DOHH2 (cell line): ENCODE measurements at regions not wholly inside any gene's neighbourhood (a gene's known extent, or its start where the extent isn't known, plus 50 kb on each side); places are given as distances from the start of the nearest gene placed in this dataset.

ENCODE experiments used
- H3F3A ChIP-seq: fragments of 200-600 bp; sonication (generic), shearing (Covaris generic); 2 replicates; pipeline ENCODE4 v1.6.0; 2016; ENCODE audit warnings: antibody characterized with exemption, mild to moderate bottlenecking; ENCODE audit not compliant: control insufficient read depth, insufficient read depth
- H3K27ac ChIP-seq: fragments of 200-600 bp; sonication (generic); 2 replicates; pipeline ENCODE4 v1.5.1; 2014; ENCODE audit warnings: low read depth, mild to moderate bottlenecking, low read length, moderate library complexity
- H3K27me3 ChIP-seq: fragments of 200-600 bp; sonication (generic); 2 replicates; pipeline ENCODE4 v1.6.1; 2014; ENCODE audit warnings: mild to moderate bottlenecking, low read length, mixed read lengths; ENCODE audit not compliant: control insufficient read depth
- H3K36me3 ChIP-seq: fragments of 200-600 bp; sonication (generic); 2 replicates; pipeline ENCODE4 v1.6.1; 2014; ENCODE audit warnings: mild to moderate bottlenecking, low read length, moderate library complexity, mixed read lengths; ENCODE audit not compliant: control insufficient read depth
- H3K4me1 ChIP-seq: fragments of 200-600 bp; sonication (generic); 2 replicates; pipeline ENCODE4 v1.6.1; 2014; ENCODE audit warnings: mild to moderate bottlenecking, low read length, mixed read lengths; ENCODE audit not compliant: control insufficient read depth
- H3K4me2 ChIP-seq: fragments of 200-600 bp; sonication (generic); 2 replicates; pipeline ENCODE4 v1.6.0; 2014; ENCODE audit warnings: mild to moderate bottlenecking, low read length, moderate library complexity
- H3K4me3 ChIP-seq: fragments of 200-600 bp; sonication (generic); 2 replicates; pipeline ENCODE4 v1.5.1; 2014; ENCODE audit warnings: mild to moderate bottlenecking, low read length, mixed read lengths
- H3K79me2 ChIP-seq: fragments of 200-600 bp; sonication (generic); 2 replicates; pipeline ENCODE4 v1.6.1; 2014; ENCODE audit warnings: mild to moderate bottlenecking, low read length, mixed read lengths; ENCODE audit not compliant: control insufficient read depth
- H3K9me2 ChIP-seq: fragments of 200-600 bp; sonication (generic); replicated peaks from 2 replicates; pipeline ENCODE4 v1.6.1; 2014; ENCODE audit warnings: mild to moderate bottlenecking, low read length, mixed read lengths; ENCODE audit not compliant: control insufficient read depth
- H3K9me3 ChIP-seq: fragments of 200-600 bp; sonication (generic); 2 replicates; pipeline ENCODE4 v1.6.1; 2014; ENCODE audit warnings: antibody characterized with exemption, low read length, mixed read lengths; ENCODE audit not compliant: control insufficient read depth, insufficient read depth
- H4K20me1 ChIP-seq: fragments of 200-600 bp; sonication (generic); 2 replicates; pipeline ENCODE4 v1.6.0; 2014; ENCODE audit warnings: low read depth, mild to moderate bottlenecking, antibody characterized with exemption, low read length, moderate library complexity; ENCODE audit not compliant: control insufficient read depth, insufficient read depth
- EZH2phosphoT487 ChIP-seq: fragments of 200-600 bp; sonication (generic); IDR thresholded peaks from 2 replicates; pipeline ENCODE4 v1.6.1; 2017; ENCODE audit warnings: borderline replicate concordance, mild to moderate bottlenecking, antibody characterized with exemption, low read length, moderate library complexity, mixed read lengths
- TF ChIP-seq, protein P1 (sequence below): fragments of 200-600 bp; sonication (generic); IDR thresholded peaks from one replicate; pipeline ENCODE4 v1.5.1; 2014; ENCODE audit warnings: antibody characterized with exemption, mild to moderate bottlenecking, low read depth, low read length; ENCODE audit not compliant: poor library complexity, severe bottlenecking

DNA sequence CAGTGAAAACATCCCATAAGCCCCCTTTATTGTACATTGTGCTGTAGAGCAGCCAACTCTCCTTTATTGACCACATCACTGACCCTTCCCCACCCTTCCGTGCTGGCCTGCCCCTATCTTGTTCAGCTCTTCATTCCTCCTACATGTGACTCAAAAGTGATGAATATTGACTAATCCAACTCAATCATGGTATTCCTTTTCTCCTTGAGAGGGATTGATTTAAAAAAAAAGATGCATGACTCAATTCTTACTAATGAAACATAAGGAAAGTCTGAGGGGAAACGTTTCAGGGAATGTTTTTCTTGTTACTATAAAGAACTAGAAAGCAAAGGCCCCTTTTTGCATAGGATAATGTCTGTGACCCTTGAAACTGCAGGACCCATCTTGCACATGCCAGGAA, 125.2 kb upstream of the SOX9 start:
- Histone ChIP-seq H3K9me2 (no peaks in the 10 kb centered on the region), H3K27ac (no peak overlapping the region)
- TF ChIP-seq, protein P1, sequence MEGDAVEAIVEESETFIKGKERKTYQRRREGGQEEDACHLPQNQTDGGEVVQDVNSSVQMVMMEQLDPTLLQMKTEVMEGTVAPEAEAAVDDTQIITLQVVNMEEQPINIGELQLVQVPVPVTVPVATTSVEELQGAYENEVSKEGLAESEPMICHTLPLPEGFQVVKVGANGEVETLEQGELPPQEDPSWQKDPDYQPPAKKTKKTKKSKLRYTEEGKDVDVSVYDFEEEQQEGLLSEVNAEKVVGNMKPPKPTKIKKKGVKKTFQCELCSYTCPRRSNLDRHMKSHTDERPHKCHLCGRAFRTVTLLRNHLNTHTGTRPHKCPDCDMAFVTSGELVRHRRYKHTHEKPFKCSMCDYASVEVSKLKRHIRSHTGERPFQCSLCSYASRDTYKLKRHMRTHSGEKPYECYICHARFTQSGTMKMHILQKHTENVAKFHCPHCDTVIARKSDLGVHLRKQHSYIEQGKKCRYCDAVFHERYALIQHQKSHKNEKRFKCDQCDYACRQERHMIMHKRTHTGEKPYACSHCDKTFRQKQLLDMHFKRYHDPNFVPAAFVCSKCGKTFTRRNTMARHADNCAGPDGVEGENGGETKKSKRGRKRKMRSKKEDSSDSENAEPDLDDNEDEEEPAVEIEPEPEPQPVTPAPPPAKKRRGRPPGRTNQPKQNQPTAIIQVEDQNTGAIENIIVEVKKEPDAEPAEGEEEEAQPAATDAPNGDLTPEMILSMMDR: no peak
- no peak for TF ChIP-seq EZH2phosphoT487

DNA sequence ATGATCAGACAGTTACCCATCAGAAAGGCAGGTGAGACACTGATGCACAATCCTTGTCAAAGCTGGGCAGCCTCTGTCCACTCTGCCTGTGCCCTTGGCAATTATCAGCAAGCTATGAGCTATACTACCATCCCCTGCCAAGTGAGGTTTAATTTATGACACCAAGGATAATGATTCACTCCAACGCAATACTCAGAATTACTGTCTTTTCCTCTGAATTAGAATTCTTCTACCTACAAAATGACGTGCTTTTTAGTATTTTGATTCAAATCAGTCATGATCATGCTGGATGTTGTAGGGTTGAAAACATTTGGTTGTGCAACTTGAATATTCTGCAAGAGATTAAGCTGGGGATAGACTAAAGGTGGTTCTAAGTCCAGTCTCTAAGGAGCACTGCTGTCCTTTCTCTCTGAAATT, 116.8 kb upstream of the SOX9 start:
- Histone ChIP-seq H3K9me3 (no peaks in the 10 kb centered on the region), H3F3A (no peaks in the 10 kb centered on the region), H3K36me3 (no peaks in the 10 kb centered on the region), H3K4me3 (no peak overlapping the region), H3K9me2 (no peaks in the 10 kb centered on the region), H3K4me1 (peaks cover 9% of the 10 kb centered on the region; the same call in 1 of the 2 replicates), H4K20me1 (no peaks in the 10 kb centered on the region), H3K27me3 (no peaks in the 10 kb centered on the region), H3K79me2 (no peaks in the 10 kb centered on the region), H3K27ac (no peak overlapping the region), H3K4me2 (no peak overlapping the region)
- TF ChIP-seq, protein P1: no peak
- no peak for TF ChIP-seq EZH2phosphoT487

More for the DNA sequence above, 125.2 kb upstream of the SOX9 start:
- no peaks in the 10 kb centered on the region for H3K4me1 ChIP-seq
- H3K27me3 ChIP-seq: no peaks in the 10 kb centered on the region
- H3K4me3 ChIP-seq: no peak overlapping the region
- H3K36me3 ChIP-seq: no peaks in the 10 kb centered on the region
- H3K4me2 ChIP-seq: no peak overlapping the region
- H3K9me3 ChIP-seq: no peaks in the 10 kb centered on the region
- no peaks in the 10 kb centered on the region for H3K79me2 ChIP-seq
- no peaks in the 10 kb centered on the region for H4K20me1 ChIP-seq
- no peaks in the 10 kb centered on the region for H3F3A ChIP-seq

DNA sequence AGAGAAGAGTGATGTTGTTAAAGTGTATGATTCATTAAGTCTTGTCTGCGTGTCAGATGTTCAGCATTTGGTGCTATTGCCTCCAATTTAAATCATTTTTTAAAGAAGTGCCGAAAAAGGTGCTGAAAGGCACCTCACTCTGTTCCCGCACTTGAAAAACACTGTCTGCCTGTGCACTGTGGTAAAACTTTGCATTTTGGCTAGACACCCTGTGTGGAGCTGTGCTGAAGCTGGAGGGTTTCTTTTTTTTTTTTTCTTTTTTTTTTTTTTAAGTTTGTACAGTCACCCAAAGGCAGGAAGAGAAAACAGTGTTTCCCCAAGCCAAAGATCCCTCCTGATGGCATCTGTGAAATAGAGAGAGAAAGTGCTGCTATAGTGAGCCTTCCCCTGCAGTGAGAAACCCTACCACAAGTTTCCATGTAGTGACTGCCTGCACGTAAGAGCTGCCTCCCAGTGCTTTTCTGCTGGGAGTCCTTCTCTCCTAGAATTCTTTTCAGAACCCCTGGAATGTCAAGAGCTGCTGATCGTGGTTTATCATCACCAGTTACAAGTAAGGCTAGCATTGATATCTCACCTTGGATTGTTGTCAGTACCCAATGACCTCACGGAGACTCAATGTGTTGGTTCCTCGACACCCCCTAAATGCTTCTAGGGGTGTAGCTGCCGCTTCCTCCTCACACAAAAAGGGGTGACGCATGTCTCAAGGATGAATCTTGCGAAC, 116.0 kb upstream of the SOX9 start:
- Histone ChIP-seq H3K27ac (no peak overlapping the region), H3F3A (no peaks in the 10 kb centered on the region), H3K27me3 (no peaks in the 10 kb centered on the region), H3K4me1 (peaks cover 9% of the 10 kb centered on the region; the same call in 1 of the 2 replicates), H3K9me2 (no peaks in the 10 kb centered on the region), H3K36me3 (no peaks in the 10 kb centered on the region), H3K4me2 (no peak overlapping the region), H3K79me2 (no peaks in the 10 kb centered on the region), H3K9me3 (no peaks in the 10 kb centered on the region), H4K20me1 (no peaks in the 10 kb centered on the region), H3K4me3 (no peak overlapping the region)
- TF ChIP-seq, protein P1: no peak
- no peak for TF ChIP-seq EZH2phosphoT487
